ENCODE measurements at regions not wholly inside any gene's neighbourhood (a gene's known extent, or its start where the extent isn't known, plus 50 kb on each side); places are given as distances from the start of the nearest gene placed in this dataset.
"Not testable (repeated sequence)": the region's sequence is repeated elsewhere in the genome, so short reads cannot be mapped to it uniquely, and the experiment has no call there.

- not testable (repeated sequence) for DNase-seq (ENCODE audit: insufficient read length, low spot score); FAIRE-seq
Observed at GRCh38 chr5:109535090-109535489, 125.3 kb upstream of the PJA2 start.

DNA sequence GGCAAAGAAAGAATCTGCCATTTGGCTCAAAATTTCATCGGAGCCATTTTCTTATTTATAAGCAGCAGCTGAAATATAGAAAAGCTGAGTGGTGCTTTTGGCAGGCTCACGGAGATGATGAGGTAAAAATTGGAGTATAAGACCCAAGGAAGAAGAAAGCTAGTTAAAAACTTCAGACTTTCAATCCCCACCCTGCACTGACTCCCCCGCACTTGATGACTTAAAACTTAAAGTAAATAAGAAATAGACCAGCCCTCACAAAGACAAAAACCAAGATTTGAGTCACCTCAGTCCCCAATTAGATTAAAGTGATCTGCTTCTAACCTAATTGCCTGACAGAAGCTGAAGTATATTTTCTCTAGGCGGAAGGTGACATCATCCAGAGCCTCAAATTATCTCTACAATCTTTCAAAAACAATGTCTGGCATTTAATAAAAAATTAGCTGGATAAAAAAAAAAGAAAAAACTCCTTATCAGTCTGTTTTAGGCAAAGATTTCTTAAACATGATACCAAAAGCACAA, 124.0 kb upstream of the PJA2 start:
- DNase-seq (ENCODE audit: insufficient read length, low spot score) (no peak), FAIRE-seq (no peak)

DNA sequence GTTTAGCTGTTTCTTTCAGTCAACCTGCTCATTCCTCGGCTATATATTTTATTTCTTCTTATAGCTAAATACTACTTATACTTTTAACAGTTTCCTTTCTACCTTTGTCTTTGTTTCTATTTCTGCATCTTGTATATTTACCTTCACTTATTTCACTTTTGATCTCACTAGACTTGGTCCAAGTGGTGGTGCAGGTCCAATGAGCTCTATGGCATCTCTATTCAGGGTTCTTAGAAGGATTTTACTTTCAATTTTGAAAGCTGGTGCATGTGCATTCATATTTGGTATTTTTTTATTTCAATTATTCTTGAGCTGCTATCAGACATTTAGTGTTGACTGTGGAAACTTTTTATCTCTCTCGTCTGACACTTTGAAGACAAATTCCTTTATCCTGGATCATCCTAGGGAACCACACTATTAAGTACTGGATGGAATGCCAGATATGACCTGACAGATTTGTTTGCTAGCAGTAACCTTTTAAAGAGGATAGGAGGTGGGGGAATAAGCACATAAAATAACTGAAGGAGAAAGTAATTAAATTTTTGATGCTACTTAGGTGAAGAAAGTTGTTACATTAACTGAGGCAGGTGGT, 123.1 kb upstream of the PJA2 start:
- no peak for FAIRE-seq
- DNase-seq (ENCODE audit: insufficient read length, low spot score), result no peak

DNA sequence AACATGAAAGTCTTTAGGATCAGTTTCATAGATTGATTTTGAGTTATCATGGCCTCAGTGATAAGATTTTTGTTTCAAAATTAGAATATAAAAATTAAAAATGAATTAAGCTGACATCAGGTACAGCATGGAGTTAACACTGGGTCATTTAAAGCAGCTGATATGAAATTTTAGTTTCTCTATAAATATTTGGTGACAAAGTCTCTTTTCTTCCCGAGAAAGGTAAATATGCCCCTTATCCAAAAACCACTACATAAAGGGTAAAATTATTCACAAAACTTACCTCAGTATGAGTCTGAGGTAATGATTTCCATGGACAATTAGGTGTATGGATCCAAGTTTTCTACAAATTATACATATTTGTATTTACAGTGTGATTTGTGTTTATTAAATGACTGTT, 121.5 kb upstream of the PJA2 start:
- FAIRE-seq (no peak), DNase-seq (ENCODE audit: insufficient read length, low spot score) (no peak)

DNA sequence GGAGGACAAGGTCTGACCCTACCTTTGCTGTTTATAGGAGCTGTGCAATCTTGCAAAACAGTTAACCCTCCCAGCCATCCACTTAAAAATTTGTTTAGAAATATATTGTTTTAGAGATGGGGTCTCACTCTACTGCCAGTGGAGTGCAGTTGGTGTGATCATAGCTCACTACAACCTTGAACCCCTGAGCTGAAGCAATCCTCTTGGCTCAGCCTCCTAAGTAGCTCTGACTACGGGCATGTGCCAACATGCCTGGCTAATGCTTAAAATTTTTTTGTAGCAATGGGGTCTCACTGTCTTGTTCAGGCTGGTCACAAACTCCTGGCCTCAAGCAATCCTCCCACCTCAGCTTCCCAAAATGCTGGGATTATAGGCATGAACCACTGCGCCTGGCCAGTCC, 120.2 kb upstream of the PJA2 start:
- FAIRE-seq, result no peak
- no peak for DNase-seq (ENCODE audit: insufficient read length, low spot score)

- DNase-seq (ENCODE audit: insufficient read length, low spot score) (no peak), FAIRE-seq (no peak)
Observed at GRCh38 chr5:109529520-109529919, 119.7 kb upstream of the PJA2 start.

DNA sequence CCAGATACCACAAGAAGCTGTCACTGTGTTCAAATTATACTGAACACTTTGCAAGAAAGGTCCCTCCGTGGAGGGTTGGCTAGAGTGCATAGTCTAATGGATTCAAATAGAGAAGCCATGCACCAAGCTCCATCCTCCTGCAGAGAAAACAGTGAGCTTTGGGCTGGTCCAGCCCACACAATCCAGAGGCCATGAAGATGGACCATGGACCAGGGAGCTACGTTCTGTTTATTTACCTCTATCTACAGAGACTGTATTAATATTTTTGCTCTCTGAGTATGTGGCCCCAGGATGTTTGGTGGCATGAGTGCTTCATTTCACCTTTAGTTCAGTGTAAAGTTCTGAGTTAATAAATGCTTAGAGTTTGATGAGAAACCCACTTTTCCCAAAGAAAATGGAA, 114.8 kb upstream of the PJA2 start:
- FAIRE-seq, result no peak
- DNase-seq (ENCODE audit: insufficient read length, low spot score), result no peak

DNA sequence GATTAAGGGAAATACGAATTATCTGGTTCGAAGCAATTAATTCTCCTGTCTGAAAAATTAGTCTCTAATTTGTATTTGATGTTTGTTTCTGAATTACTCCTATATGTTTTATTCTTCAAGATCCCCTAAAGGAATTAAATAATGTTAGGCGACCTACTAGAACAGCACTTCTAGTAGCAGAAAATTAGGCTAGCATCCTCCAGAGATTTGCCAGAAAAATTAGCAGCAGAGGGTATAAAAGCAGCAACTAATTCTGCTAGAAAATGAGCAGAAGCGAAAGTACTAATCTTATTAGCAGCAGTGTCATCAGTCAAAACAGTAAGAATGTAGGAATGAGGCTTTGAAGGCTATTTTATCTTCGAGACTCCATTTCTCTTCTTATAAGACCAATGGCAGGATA, 114.3 kb upstream of the PJA2 start:
- DNase-seq (ENCODE audit: insufficient read length, low spot score), result no peak
- FAIRE-seq, result no peak

GRCh38 chr5:109522404-109522803, 112.6 kb upstream of the PJA2 start:
- DNase-seq (ENCODE audit: insufficient read length, low spot score), result no peak

GRCh38 chr5:109519416-109519815, 109.6 kb upstream of the PJA2 start:
- FAIRE-seq (no peak), DNase-seq (ENCODE audit: insufficient read length, low spot score) (no peak)

More at GRCh38 chr5:109522404-109522803, 112.6 kb upstream of the PJA2 start:
- no peak for FAIRE-seq

- FAIRE-seq (no peak), DNase-seq (ENCODE audit: insufficient read length, low spot score) (no peak)
Observed at GRCh38 chr5:109516390-109516789, 106.6 kb upstream of the PJA2 start.

GRCh38 chr5:109511980-109512734, 102.4 kb upstream of the PJA2 start:
- FAIRE-seq, result no peak
- DNase-seq (ENCODE audit: insufficient read length, low spot score), result no peak

DNA sequence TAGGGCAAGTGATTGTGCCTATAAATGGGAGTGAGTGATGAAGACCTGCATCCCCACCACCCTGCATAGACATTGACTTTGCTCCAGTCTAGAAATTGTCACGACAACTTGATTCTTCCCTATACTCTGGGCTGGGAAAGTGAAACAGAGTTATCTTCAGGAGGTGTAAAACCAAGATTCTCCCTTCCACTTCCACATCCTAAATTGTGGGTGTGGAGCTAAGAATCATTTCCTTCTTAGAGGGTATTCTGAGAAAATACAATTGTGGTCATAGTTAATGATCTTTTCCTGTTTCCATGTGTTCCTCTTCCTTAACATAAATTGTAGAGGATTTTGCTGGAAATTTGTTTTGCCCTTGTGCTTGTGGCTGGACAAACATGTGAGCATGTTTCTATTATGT, 96.8 kb upstream of the PJA2 start:
- no peak for FAIRE-seq
- DNase-seq (ENCODE audit: insufficient read length, low spot score), result no peak

DNA sequence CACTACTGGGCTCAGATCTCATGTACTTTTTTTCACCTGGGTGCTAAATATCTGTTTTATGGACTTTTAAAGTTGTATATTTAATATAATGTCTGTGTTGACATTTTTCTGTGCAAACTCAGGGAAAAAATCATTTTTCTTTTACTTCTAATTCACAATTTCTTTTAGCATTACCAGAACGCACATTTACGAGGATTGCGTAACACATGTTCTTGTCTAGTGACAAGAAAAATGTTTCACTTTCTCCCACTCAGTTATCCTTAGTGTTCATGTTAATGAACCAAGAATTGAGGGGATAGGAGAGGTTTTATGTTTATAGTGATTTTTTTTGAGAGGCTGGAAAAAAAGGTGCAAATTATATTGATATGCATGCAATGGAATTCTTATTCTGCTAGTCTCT, 86.3 kb upstream of the PJA2 start:
- no peak for DNase-seq (ENCODE audit: insufficient read length, low spot score)
- no peak for FAIRE-seq

GRCh38 chr5:109487753-109488420, 78.1 kb upstream of the PJA2 start:
- FAIRE-seq, result no peak
- DNase-seq (ENCODE audit: insufficient read length, low spot score), result no peak

DNA sequence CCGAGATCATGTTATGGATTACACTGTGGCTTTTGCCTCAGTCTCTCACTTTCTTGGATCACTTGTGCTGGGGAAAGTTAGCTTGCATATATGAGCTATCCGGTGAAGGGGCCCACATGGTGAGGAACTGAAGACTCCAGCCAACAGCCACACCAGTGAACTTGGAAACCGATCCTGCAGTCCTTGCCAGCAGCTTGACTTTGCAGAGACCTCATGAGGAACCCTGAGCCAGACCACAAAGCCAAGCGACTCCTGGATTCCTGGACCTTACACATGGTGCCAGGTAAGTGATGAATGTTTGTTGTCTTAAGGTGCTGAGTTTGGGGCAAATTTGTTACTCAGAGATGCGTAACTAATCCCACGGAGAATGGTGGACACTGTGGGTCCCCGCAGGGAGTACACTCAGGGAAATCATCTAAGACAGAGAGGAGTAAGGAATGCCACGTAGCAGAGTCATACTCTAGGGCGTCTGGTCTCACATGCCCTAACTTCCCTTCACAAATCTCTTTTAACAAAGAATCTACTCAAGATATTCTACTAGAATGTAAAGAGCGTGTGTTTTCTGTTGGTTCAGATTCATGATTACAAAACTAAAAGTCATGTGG, 76.5 kb upstream of the PJA2 start:
- DNase-seq (ENCODE audit: insufficient read length, low spot score) (no peak), FAIRE-seq (no peak)

- FAIRE-seq (no peak), DNase-seq (ENCODE audit: insufficient read length, low spot score) (no peak)
Observed at GRCh38 chr5:109485030-109485429, 75.3 kb upstream of the PJA2 start.

DNA sequence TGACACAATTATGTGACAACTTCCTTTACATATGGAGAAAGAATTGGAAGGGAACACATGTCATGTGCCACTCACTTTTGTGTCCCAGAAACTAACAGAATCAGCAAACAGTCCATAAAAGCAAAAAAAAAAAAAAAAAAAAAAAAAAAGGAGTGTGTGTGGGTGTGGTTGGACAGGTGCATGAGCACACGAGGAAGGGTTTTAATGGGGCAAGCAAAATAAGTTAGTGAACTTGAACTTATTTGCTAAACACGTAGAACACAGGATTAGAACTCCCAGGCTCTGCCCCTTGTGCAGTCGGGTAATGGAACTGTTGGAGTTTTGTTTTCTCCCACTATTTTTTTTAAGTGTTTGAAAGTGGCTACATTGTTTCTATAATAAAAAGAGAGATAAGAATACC, 74.8 kb upstream of the PJA2 start:
- no peak for DNase-seq (ENCODE audit: insufficient read length, low spot score)
- FAIRE-seq, result no peak

GRCh38 chr5:109483395-109483971, 73.7 kb upstream of the PJA2 start:
- FAIRE-seq (no peak), DNase-seq (ENCODE audit: insufficient read length, low spot score) (no peak)

- DNase-seq (ENCODE audit: insufficient read length, low spot score) (no peak), FAIRE-seq (no peak)
Observed at GRCh38 chr5:109482748-109483147, 73.0 kb upstream of the PJA2 start.

GRCh38 chr5:109479260-109479860, 69.6 kb upstream of the PJA2 start:
- DNase-seq (ENCODE audit: insufficient read length, low spot score), result no peak
- peak; percentile 69 for FAIRE-seq

Data from GM19239 (cell line).